GM12878 (cell line): ENCODE measurements at regions not wholly inside any gene's neighbourhood (a gene's known extent, or its start where the extent isn't known, plus 50 kb on each side); places are given as distances from the start of the nearest gene placed in this dataset.

Experiments used
- CBX3 ChIP-seq: fragments of 200-600 bp; sonication (generic); IDR thresholded peaks from 2 replicates; pipeline ENCODE4 v1.6.1; 2016; ENCODE audit warnings: low read depth, borderline replicate concordance
- CREB1 ChIP-seq: IDR thresholded peaks from 2 replicates; pipeline ENCODE4 v1.6.1; 2012; ENCODE audit warnings: low read depth, mild to moderate bottlenecking, inconsistent platforms
- CTCF ChIP-seq, 3 experiments: IDR thresholded peaks in 2 of 3; conservative IDR thresholded peaks in 1 of 3; 2 replicates each; pipeline ENCODE4 v1.5.1; 2011; ENCODE audit warnings: low read depth in 3 of 3, low read length in 3 of 3, mild to moderate bottlenecking in 3 of 3, control low read depth in 2 of 3, moderate library complexity in 2 of 3, inconsistent platforms in 1 of 3, mixed read lengths in 1 of 3; ENCODE audit not compliant: control insufficient read depth in 2 of 3, insufficient read depth in 1 of 3; ENCODE audit errors: extremely low read depth in 1 of 3
- FOS ChIP-seq: IDR thresholded peaks from 3 replicates; pipeline ENCODE4 v1.6.1; 2011; ENCODE audit warnings: borderline replicate concordance; ENCODE audit not compliant: insufficient read length; ENCODE audit errors: extremely low read depth
- NFYB ChIP-seq: IDR thresholded peaks from 2 replicates; pipeline ENCODE4 v1.6.1; 2011; ENCODE audit warnings: low read depth, mild to moderate bottlenecking, low read length, improper control_type of control experiment, moderate library complexity; ENCODE audit not compliant: insufficient read depth
- PML ChIP-seq: IDR thresholded peaks from 2 replicates; pipeline ENCODE4 v1.6.1; 2012; ENCODE audit warnings: low read length, inconsistent platforms
- SMAD1 ChIP-seq: fragments of 450-650 bp; IDR thresholded peaks from 2 replicates; pipeline ENCODE4 v1.6.1; 2018; ENCODE audit warnings: mild to moderate bottlenecking, low read depth; ENCODE audit not compliant: partially characterized antibody
- SMC3 ChIP-seq: IDR thresholded peaks from 2 replicates; pipeline ENCODE4 v1.6.1; 2011; ENCODE audit warnings: low read length, improper control_type of control experiment, borderline replicate concordance
- YY1 ChIP-seq: IDR thresholded peaks from 2 replicates; pipeline ENCODE4 v1.6.1; 2011; ENCODE audit warnings: low read depth, mild to moderate bottlenecking, low read length
- ZNF687 ChIP-seq: fragments of 450-650 bp; IDR thresholded peaks from 2 replicates; pipeline ENCODE4 v1.6.1; 2017; ENCODE audit warnings: mild to moderate bottlenecking, moderate library complexity
- ZSCAN29 ChIP-seq: fragments of 450-650 bp; IDR thresholded peaks from 2 replicates; pipeline ENCODE4 v1.6.1; 2017; ENCODE audit warnings: mild to moderate bottlenecking, moderate library complexity
- TF ChIP-seq, protein P1 (sequence below): fragments of 450-650 bp; IDR thresholded peaks from 2 replicates; pipeline ENCODE4 v1.6.1; 2018; ENCODE audit warnings: mild to moderate bottlenecking, low read depth, moderate library complexity; ENCODE audit not compliant: partially characterized antibody
- TF ChIP-seq, protein P2 (sequence below): IDR thresholded peaks from 2 replicates; pipeline ENCODE4 v1.6.1; 2012; ENCODE audit warnings: low read depth, low read length, improper control_type of control experiment
- TF ChIP-seq, protein P3 (sequence below): IDR thresholded peaks from 2 replicates; pipeline ENCODE4 v1.6.1; 2012; ENCODE audit warnings: low read length, inconsistent platforms

DNA sequence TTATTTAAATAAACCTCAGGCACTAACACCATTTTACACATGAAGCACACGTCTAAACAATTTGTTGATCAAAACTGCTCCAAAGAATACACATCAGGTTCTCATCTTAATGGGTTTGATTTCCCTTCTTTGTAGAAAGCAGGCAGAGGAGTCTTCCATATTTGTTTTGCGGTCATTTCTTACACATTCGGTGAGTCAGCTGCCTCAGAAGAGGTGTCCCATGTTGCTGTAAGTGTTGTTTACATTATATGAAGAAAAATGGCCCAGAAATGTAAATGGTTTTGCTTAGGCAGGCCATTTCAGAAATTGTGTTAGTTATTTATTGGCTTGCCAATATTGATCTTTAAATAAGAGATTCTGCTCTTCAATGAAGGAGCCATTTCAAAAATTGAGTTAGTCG is 325.8 kb downstream of the TENT4A start:
- TF ChIP-seq, protein P1, sequence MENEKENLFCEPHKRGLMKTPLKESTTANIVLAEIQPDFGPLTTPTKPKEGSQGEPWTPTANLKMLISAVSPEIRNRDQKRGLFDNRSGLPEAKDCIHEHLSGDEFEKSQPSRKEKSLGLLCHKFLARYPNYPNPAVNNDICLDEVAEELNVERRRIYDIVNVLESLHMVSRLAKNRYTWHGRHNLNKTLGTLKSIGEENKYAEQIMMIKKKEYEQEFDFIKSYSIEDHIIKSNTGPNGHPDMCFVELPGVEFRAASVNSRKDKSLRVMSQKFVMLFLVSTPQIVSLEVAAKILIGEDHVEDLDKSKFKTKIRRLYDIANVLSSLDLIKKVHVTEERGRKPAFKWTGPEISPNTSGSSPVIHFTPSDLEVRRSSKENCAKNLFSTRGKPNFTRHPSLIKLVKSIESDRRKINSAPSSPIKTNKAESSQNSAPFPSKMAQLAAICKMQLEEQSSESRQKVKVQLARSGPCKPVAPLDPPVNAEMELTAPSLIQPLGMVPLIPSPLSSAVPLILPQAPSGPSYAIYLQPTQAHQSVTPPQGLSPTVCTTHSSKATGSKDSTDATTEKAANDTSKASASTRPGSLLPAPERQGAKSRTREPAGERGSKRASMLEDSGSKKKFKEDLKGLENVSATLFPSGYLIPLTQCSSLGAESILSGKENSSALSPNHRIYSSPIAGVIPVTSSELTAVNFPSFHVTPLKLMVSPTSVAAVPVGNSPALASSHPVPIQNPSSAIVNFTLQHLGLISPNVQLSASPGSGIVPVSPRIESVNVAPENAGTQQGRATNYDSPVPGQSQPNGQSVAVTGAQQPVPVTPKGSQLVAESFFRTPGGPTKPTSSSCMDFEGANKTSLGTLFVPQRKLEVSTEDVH = no peak
- TF ChIP-seq CTCF (IDR thresholded peaks at IDR 0.05 in 2 of 3, conservative IDR thresholded peaks at IDR 0.05 in 1 of 3; ENCODE audit: control insufficient read depth in 2 of 3, extremely low read depth in 1 of 3, insufficient read depth in 1 of 3, low read depth in 3 of 3, low read length in 3 of 3) (no peak), ZSCAN29 (no peak), PML (no peak), SMAD1 (no peak), FOS (no peak), YY1 (no peak), SMC3 (no peak), CREB1 (no peak), NFYB (no peak), ZNF687 (no peak), CBX3 (no peak)
- TF ChIP-seq, protein P2, sequence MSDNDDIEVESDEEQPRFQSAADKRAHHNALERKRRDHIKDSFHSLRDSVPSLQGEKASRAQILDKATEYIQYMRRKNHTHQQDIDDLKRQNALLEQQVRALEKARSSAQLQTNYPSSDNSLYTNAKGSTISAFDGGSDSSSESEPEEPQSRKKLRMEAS = no peak
- TF ChIP-seq, protein P3, sequence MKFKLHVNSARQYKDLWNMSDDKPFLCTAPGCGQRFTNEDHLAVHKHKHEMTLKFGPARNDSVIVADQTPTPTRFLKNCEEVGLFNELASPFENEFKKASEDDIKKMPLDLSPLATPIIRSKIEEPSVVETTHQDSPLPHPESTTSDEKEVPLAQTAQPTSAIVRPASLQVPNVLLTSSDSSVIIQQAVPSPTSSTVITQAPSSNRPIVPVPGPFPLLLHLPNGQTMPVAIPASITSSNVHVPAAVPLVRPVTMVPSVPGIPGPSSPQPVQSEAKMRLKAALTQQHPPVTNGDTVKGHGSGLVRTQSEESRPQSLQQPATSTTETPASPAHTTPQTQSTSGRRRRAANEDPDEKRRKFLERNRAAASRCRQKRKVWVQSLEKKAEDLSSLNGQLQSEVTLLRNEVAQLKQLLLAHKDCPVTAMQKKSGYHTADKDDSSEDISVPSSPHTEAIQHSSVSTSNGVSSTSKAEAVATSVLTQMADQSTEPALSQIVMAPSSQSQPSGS = no peak
